Activated T-helper 9 cell treated with anti-CD3 and anti-CD28 coated beads, Interleukin-2, amount 50 U/mL, for 16 hours (primary cell): ENCODE measurements at regions not wholly inside any gene's neighbourhood (a gene's known extent, or its start where the extent isn't known, plus 50 kb on each side); places are given as distances from the start of the nearest gene placed in this dataset.

Experiments
- DNase-seq: peaks from one replicate; pipeline ENCODE4 v3.0.0-alpha.2; 2020; ENCODE audit warnings: low read depth

DNA sequence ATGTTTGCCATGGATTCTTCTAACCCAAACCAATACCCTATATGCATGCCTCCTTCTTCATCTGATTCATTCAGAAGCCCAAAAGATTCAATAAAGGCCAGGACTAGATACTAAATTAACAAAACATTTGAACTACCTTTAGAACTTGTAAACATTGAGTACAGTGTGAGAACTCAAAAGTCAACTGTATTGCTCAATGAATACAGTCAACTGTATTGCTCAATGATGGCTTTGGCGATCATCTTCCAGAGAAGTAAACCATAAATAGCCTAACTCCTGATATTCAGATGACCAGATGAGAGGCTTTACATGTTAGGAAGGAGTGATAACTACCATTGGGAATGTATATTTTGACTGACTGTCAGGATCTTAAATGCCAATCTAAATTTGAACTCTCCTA is 206.5 kb upstream of the ITGA4 start:
- DNase-seq = no peak

DNA sequence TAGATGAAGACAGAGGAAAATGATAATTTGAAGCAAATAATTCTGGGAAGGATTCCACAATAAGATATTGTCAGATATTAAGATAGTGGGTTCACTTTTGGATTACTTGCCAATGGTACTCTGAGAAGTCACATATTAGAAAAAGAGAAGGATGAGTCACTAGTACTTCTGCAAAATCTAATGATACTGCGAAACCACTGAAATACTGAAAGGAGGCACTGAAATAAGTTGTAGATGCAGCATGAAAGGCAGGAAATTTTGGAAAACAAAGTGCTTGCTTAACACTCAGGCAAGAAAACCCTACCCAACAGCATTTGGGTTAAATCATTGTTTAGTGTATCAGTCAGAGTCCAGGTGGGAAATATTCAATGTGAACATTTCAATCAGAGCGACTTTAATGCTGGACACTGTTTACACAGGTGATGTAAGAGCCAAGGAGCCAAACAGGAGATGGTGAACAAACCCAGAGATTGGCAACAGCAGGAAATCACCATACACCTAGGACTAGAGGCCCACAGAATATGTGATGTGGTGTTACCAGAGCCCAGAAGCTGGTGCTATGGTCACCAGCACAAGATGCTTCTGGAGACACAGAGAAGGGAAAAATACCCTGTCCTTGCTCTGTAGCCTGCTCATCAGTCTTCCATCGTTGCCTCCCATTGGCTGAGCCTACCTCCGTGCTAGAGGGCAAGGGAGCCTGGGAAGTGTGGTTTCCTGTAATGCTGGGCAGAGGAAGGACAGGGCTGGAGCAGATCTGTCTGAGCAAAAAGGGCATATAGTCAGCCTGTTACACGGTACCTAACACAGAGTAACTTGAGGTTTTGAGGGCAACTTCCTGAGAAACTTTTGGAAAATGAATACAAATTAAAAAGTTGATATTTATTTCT is 204.7 kb upstream of the ITGA4 start:
- no peak for DNase-seq

DNA sequence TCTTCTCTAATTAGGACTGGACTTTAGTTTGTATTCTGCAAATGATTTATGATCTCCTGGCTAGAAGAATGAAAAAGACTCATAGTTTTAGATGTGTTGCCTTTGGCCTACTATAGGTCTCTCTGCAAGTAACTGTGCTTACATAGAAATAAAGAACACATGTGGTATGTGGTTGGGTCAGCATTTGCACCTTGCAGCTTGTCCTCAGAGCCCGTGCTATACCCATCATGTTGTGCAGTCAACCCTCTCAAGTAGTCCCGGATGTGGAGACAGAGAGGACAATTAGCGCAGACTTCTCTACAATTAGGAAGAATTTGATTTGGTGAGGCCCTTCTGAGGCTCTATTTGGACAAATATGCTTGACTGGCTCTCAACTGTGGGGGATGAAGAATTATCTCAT is 203.7 kb upstream of the ITGA4 start:
- DNase-seq = no peak

DNA sequence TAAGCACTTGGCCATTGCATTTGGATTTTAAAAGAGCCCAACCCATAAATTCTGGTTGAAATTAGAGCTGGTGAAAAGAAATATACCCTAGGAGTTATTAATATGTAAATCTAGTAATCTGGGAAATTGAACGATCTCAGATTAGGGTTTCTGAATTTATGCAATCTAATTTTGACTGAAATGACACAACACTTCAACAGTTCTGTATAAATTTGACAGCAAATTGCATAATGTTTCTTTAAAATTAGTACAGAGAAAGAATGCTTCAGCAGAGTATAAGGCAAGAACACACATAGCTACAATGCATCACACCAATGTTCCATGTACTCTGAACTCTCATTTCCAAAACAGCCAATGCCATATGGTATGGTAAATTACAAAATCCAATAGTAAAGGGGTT is 201.5 kb upstream of the ITGA4 start:
- DNase-seq = no peak

DNA sequence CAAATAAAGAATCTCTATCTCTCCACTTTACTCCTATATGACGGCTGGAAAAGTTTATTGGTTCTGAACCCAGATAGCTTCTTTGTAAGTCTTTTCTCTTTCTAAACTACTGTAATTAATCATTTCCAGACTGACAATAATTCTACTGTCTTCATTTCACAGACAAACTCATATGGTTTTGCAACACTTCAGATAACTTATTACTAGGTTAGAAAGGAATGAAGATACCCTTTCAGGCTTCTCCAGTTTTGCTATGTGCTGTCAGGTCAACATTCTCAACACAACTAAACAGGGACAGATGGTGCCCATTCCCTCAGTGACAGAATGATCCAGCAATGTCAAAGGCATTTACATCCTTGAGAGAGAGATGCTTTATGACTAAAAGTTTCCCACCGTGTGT is 198.5 kb upstream of the ITGA4 start:
- DNase-seq = no peak

DNA sequence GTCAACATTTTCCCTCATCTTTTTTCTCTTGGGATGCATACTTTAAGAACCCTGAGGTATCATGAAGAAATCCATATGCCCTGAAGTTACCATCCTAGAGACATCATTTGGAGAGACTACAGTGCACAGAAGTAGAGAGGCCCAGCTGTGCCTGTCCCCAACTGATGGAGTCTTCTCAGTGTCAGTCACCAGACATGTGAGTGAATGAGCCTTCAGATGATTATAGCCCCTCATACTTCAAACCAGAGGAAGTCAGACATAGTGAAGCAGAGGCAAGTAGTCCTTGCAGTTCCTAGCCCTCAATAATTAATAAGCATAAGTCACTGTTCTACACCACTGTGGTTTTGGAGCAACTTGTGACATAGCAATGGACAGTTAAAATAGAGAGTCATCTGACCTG is 194.4 kb upstream of the ITGA4 start:
- no peak for DNase-seq

DNA sequence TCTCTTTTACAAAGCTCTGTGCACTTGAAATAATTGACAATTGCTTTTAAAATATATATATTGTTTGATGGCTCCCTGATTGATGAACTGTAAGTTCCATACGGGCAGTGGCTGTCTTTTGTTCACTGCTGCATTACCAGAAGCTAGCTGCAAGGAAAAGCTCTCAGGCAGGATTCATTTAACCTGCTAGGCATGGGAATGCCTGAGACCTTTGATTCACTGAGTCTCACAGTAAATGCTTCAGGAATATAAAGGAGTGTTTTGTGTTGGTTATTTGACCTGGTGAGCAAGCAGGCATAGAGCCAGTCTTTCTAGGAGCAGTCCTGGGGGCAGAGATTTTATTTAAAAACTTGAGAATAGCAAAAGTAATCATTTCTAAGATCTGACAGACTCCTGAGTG is 193.2 kb upstream of the ITGA4 start:
- DNase-seq = no peak

DNA sequence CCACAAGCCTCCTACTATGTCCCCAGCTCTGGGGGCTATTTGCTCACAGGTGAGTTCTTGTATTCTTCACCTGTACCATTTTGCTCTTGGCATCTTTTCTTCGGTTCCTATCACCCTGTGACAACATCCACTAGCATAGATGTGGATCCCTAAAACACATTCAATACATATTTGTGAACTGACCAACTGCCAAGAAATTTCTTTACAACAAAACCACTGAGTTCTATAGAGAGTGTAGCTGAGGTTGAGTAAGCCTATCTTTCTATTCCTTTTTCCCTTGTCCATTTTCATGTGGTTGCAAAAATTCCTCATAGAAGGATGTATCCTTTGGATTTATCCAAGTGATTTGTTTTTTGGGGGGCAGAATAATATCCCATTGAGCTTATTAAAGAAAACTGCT is 192.7 kb upstream of the ITGA4 start:
- no peak for DNase-seq

DNA sequence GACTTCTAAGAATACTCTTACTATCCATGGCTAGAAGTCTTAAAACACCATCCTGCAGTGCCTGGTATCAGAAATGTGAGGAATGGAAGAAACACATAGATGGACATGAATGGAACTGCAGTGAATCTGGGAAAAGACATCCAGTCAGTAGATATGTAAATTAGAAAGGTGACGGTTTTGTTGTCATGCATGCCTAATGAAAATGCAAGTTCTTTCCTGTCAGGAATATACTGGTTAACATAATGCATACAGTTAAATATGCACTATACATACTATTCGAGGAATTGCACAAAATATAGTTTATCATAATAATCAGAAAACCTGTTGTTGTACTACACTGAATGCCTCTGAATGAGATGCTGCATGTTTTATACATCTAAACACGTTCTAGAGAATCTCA is 190.6 kb upstream of the ITGA4 start:
- no peak for DNase-seq

DNA sequence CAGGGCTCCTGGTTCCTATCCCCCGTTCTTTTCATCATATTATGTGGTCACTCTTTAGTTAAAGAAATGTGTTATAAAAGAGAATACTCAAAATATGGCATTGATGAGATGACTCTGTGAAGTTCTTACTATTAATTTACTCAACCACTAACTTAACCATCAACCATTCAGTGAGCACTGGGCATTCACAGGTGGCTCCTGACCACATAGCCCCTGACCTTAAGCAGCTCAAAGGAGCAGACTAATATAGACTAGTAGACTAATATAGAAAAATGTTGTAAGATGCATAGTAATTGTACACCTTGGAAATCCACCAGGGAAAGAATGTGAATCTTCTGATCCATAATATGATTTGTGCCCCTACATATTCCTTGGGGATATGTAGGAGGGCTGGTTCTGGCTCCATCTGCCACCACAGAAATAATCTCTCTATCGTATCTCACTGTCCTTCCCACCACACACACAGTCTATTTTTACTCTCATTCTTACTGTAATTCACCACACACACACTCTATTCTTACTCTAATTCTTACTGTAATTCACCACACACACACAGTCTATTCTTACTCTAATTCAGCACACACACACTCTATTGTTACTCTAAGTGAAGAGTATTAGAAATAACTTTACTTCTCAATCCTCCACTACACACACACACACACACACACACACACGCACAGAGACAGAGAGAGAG is 188.9 kb upstream of the ITGA4 start:
- DNase-seq = no peak

DNA sequence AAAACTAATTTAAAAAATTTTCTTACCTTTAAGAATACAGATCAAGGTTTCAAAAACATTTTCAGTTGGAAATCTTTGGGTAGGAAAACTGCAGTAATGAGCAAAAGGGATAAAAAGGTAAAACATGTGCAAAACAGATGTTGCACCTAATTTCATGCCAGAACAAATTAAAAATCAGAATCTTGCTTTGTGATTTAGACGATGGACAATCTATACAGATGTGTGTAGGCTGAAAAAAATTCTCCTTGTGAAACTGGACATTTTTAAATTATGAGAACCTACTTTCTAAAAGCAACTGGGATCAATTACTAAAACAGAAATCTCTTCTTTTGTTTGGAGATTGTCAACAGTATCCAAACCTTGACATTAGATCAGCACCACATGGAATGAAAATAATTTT is 183.2 kb upstream of the ITGA4 start:
- DNase-seq = no peak

DNA sequence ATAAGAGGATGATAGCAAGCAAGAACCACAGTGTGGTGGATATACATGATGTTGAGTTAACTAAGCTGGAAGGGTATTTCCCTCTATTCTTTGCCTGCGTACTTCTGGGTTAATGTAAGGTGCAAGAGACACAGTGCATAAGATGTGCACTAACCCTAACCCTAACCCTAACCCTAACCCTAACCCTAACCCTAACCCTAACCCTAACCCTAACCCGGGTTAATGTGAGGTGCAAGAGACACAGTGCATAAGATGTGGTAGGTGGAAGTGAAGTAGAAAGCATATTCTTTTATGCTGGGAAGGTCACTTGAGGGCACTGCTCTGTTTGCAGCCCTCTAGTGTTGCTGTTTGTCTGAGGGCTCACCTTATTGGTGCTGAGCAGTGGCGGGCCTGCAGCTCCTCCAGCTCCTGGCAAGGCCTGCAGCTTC is 181.5 kb upstream of the ITGA4 start:
- no peak for DNase-seq

DNA sequence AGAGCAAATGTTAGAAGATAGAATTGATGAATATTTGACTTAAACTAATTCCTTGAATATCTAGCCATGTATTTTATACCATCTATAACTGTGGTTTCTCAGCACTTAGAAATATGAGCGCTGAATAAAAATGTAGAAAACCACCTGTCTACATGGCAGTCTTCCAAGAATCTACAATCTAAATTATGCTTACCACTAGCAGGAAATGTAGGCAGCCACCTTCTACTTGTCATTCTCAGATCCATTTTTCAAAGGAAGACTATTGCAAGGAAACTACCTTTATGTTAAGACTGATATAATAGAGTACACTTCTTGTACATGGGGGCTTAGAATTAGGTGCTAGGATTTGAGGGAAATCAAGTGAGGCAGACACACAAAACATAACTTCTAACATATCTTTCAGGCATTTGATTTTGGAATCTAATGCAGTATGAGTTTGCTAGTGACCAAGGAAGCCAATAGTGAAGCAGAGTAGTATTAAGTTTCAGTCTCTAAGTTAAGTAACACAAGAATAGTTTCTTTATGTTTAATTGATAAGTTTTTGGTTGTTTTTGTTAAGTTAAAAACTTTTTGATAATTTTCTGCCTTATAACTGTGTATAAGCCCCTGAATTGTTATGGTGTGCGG is 175.9 kb upstream of the ITGA4 start:
- DNase-seq = no peak

DNA sequence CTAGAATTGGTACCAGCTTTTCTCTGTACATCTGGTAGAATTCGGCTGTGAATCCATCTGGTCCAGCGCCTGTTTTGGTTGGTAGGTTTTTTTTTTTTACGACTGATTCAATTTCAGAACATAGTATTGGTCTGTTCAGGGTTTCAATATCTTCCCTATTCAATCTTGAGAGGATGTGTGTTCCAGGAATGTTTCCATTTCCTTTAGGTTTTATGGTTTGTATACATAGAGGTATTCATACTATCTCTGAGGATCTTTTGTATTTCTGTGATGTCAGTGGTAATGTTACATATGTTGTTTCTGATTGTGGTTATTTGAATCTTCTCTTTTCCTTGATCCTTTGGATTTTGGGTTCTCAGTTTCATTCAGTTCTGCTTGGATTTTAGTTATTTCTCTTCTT is 172.1 kb upstream of the ITGA4 start:
- DNase-seq = no peak

DNA sequence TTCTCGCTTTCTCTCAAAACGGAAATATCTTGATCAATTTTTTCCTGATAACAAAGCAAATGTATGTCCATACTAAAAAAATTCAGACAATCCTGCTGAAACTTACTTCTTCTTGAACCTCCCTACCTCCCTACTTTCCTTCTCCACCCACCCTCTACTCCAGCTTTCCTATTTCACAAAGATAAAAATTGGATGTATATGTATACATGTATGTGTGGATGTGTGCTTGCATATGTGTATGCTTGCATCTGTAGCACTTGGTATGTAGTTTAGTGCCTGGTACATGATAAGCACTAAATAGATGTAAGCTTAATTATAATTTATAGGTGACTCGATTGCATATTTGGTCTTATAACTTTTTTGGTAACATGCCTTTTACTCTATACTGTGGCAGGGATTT is 167.5 kb upstream of the ITGA4 start:
- no peak for DNase-seq

DNA sequence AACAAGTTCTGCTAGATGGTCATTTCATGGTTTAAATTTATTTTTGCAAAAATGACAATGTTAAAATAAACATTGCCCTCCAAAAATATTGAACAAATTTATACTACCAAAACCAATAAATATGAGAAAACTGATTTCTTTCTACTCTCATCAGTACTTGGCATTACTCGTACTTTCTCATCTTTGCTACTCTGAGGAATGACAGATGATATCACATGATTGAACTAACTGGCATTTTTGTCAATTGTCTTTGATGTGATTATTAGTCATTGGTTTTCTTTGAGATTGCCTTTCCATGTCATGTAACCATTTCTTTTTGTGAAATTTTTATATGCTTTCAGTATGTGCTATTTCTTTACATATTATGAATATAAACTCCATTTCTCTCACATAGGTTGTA is 167.0 kb upstream of the ITGA4 start:
- no peak for DNase-seq

DNA sequence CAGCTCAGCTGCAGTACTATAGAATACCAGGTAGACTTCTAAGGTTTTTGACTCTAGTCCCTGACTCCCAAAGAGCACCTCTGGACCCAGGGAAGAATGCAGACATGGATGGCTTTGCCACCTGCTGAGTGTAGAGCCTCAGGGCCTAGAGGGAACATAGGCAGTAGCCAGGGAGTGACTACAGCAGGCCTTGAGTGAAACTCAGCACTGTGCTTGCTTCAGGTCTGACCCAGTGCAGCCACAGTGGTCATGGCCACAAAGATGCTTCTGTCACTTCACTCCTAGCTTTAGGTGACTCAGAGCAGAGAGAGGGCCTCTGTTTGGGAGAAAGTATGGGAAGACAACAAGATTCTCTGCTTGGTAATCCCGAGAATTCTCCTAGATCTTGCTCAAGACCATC is 162.2 kb upstream of the ITGA4 start:
- DNase-seq = no peak

DNA sequence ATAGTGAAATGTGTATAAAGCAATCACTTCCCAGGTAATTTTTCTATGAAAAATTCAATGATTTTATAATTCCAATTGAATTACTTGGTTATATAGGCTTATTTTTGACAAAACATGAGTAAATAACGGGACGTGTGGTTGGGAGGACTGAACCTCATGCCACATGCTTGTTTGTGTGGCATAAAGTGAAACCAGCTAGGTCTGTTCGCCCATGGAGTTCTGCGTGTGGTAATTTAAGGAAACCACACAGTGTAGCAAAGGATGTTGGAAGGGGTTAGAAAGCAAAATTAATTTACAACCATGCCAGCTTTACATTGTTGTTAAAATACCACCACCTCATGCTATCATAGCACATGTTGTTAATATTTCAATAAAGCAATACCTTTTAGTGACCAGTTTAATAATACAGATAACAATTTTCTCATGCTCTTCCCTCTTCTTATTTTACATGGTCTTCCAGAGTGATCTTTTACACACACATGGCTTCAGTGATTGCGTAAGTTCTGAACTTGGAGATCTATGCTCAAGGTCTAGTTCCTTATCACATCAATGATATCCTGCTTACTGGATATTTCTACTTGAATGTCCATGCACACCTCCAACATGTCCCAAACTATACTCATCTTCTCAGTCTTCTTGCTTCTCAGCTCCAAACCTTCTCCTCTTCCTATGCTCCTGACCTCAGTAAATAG is 156.4 kb upstream of the ITGA4 start:
- no peak for DNase-seq

DNA sequence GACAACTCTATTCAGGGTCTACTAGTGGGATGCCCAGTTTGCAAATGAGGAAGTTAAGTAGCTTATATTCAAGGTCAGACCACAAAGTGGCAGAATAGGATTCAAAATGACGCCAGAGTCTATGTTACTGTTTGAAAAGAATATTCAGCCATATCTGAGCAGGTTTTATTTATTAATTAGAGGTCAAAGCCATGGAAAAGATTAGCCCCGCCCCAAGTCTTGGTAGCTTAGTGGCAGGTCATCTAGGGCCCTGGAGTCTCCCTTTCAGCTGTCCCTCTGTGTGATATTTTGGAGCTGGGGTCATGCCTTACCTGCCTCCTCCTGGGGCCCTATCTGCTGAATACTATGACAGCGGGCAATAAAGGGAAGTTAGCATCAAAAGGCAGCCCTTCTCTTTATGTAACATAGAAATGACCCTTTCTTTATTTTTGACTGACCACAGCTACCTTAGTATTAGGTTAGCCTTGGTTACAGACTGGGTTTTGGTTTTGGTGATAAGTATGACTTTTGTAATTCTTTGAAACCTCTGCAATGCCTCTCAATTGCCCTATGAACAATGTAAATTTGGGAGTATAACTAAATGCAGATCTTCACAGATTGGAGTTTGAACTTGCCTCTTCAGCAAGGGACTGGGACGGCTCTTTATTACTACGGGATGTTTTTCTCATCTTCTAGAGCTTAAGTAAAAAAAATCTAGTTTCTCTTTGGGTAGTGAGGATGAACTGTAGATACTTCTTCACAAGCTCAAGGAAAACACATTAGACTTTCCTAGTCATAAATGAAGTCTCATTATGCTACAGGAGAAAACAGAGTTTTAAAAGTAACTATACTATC is 153.0 kb upstream of the ITGA4 start:
- DNase-seq = no peak

DNA sequence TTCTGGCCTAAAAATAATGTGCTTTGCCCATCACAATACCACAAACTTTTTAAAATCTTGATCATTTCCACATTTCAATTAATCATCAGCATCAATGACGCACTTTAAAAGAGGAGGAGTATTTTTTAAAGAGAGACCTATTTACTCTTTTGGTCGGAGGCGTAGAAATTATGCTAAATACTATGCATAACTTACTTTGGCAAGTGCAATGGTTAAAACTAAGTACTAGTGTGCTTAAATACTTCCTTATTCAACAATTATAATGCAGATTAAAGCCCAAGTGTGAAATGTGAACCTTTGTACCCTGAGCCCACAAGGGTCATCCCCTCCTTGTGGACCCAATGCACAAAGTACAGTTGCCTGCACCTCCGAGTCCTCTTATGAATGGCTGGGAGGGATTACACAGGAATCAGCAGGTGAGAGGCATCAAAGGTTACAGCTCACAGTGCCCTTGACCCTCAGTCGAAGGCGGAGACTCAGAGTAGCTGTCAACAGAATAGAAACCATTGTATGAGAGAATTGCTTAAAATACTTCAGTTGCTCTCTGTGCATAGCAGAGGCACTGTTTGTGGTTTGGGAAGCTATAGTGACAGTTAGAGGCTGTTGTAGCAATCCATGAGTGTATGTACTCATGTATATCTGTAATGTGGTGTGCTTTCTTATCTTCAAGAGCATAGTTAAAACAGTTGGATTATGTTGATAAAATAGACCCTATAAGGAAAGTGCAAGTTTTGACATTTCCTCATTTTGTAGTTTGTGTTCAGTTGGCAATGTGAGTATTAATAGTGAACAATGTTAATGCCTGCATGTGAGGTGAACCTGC is 151.7 kb upstream of the ITGA4 start:
- DNase-seq = no peak

DNA sequence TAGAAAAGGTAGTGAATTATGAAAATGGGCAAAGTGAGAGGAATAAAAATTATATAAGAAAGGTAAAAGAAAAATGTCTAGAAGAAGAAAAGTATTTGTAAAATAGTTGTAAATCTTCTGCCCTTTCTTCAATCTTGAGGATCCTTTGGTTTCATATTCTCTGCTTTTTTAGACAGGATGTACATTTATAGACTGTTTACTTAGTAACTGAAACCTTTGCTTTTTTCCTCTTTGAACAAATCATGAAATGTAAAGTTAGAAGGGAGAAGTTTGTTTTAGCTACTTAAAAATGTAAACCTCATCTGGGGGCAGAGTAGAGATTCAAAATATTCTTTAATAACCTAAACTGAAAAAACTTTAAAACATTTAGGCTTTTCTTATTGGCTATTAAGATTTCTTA is 150.4 kb upstream of the ITGA4 start:
- DNase-seq = no peak
